22Rv1 (cell line): ENCODE measurements at regions not wholly inside any gene's neighbourhood (a gene's known extent, or its start where the extent isn't known, plus 50 kb on each side); places are given as distances from the start of the nearest gene placed in this dataset.

ENCODE experiments used
- H3K27ac ChIP-seq: fragments of 450-650 bp; 2 replicates; pipeline ENCODE4 v1.5.1; 2017
- ZFX ChIP-seq: fragments of 450-650 bp; IDR thresholded peaks from 2 replicates; pipeline ENCODE4 v1.6.1; 2017; ENCODE audit warnings: antibody characterized with exemption, borderline replicate concordance
- TF ChIP-seq, protein P1 (sequence below): fragments of 450-650 bp; IDR thresholded peaks from 2 replicates; pipeline ENCODE4 v1.5.1; 2017; ENCODE audit warnings: mild to moderate bottlenecking

DNA sequence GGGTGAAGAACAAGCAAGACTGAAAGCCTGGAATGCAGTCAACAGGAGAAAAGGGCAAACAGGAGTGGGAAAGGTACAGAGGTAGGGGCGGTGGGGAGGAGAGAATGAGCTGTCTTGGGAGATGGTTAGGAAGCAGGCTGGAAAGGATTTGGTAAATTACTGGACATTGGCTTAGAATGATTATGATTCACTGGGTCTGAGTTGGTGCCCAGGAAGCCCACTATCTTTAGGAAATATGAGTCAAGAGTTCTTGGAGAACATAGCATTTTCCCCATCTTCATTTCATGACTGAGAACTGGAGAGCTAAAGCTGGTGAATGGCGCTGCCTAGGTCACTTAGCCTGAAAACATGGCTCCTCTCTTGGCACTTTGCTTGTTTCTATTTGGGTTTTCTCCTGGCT, 74.7 kb upstream of the C3orf80 start:
- H3K27ac ChIP-seq = no peak overlapping the region
- TF ChIP-seq ZFX = no peak
- TF ChIP-seq, protein P1, sequence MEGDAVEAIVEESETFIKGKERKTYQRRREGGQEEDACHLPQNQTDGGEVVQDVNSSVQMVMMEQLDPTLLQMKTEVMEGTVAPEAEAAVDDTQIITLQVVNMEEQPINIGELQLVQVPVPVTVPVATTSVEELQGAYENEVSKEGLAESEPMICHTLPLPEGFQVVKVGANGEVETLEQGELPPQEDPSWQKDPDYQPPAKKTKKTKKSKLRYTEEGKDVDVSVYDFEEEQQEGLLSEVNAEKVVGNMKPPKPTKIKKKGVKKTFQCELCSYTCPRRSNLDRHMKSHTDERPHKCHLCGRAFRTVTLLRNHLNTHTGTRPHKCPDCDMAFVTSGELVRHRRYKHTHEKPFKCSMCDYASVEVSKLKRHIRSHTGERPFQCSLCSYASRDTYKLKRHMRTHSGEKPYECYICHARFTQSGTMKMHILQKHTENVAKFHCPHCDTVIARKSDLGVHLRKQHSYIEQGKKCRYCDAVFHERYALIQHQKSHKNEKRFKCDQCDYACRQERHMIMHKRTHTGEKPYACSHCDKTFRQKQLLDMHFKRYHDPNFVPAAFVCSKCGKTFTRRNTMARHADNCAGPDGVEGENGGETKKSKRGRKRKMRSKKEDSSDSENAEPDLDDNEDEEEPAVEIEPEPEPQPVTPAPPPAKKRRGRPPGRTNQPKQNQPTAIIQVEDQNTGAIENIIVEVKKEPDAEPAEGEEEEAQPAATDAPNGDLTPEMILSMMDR = no peak

DNA sequence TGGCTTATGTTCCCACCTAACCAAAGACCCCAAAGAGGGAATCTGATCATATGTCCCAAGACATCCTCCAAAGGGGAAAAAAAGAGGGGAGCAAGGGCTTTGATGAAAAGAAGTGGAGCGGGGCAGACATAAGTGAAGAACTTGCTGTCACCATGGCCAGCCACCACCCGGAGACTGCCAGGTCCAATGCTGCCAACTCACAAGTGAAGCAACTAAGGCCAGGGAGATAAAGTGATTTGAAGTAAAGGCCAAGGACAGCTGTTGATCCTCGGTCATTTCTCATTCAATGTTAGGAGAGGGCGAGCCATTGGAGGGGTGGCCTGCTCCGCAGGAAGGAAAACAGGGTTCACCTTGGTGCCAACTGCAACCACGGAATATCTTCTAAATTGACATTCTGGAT, 72.6 kb upstream of the C3orf80 start:
- TF ChIP-seq, protein P1 = no peak
- TF ChIP-seq ZFX = no peak
- no peak overlapping the region for H3K27ac ChIP-seq

DNA sequence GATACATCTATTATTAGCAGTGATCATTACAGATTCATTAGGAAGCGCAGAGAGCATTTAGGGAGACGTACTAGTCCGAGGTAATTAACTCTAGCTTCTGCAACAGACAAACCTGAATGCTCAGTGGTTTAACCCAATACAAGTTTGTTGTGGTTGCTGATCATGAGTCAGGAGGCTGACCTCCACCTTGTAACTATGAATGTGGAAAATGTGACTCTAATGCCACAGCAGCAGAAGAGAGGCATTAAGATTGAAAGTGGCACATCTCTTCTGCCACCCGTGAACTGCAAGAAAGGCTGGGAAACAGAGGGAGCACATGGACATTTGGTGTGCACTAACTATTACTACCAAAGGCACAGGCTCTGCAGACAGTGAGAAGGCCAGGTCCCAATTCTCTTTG, 71.2 kb upstream of the C3orf80 start:
- no peak overlapping the region for H3K27ac ChIP-seq
- no peak for TF ChIP-seq ZFX
- TF ChIP-seq, protein P1 = no peak

DNA sequence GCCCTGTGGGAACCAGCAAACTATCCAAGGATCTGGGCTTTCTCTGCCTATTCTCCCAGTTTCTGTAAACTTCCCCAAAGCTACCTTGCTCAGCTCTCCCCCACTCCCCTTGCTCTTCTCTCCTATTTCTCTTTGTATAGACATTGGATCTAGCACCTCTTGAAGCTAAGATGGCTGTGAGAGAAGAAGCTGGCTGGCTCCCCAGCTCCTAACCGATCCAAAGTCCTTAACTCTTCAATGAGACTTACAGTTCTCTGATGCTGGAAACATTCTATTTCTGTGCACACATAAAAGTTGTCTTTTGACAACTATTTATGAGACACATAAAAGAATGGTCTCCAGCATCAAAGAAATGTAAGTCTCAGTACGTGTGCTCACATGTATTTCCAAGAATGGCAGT, 70.6 kb upstream of the C3orf80 start:
- TF ChIP-seq, protein P1 = no peak
- no peak overlapping the region for H3K27ac ChIP-seq

DNA sequence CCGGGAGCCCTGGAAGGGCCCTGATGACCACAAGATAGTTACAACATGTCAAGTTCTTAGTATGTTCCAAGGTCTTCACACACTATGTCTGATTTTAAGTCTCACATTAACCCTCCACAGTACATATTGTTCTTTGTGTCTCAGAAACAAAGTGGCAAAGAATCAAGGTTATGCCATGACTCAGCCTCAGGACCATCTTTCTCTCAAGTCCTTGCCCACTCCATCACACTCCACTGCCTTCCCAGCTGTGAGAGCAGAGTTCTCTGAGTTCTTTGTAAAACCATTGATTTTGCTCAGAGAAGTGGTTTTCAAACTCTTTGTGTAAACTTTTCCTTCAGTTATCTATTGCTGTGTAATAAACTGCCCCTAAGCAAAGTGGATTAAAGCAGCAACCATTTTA, 67.9 kb upstream of the C3orf80 start:
- TF ChIP-seq ZFX = no peak

DNA sequence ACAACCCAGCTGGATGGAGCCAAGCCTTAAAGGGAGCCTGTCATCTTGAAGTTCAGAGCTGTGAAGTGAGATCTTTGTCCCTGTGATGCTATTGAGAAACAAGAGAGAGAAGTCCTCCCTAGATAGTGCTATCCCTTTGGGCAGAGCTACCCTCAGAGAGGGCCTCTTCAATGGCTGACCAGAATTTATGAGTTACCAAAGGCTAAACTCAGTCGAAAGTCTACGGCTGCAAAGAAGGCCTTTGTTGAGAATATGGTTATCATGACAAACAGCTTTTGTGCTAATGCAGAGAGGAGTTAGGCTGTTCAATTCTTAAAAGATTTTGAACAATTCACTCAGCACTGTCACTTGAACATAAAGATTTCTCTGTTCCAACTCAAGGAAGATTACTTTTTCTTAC, 65.9 kb upstream of the C3orf80 start:
- no peak overlapping the region for H3K27ac ChIP-seq
- TF ChIP-seq ZFX = no peak
- TF ChIP-seq, protein P1 = no peak

More for the DNA sequence above, 67.9 kb upstream of the C3orf80 start:
- H3K27ac ChIP-seq = no peak overlapping the region

DNA sequence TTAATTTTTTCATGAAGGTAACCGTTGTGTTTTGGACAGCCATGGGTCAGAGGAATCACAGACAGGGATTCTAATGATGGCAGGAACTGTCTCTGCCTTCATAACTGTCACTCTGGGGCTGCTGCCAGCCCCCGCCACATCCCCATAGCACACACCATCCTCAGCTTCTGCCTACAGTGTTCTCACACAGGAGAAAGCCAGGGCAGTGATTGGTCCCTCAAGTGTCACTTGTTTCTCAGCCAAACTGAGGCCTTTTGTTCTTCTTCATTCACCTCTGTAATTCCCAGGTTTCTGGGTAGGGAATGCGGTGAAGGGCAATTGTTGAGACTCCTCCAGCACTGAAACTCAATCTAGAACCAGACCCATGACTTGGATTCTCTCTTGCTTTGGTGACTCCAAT, 65.4 kb upstream of the C3orf80 start:
- TF ChIP-seq, protein P1 = no peak
- TF ChIP-seq ZFX = no peak
- H3K27ac ChIP-seq = no peak overlapping the region

DNA sequence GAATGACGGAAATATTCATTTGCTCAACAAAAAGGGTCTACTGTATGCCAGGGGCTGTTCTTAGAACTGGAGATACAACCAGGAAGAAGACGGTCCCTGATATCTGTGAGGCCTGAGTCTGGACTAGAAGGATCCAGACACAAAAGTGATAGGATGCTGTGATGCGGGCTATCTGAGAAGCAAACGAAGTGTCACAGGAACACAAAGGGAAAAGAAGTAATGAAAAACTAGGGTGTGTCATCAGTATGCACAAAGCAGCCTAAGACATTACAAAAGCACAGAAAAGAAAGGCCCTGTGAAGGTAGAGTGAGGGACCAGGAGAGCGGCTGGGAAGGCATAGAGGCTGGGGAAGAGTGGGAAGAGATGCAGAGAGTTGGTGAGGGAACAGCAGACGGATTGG, 63.3 kb upstream of the C3orf80 start:
- TF ChIP-seq, protein P1 = no peak
- no peak for TF ChIP-seq ZFX
- H3K27ac ChIP-seq = no peak overlapping the region
